Fibroblast of lung (primary cell): ENCODE measurements at regions not wholly inside any gene's neighbourhood (a gene's known extent, or its start where the extent isn't known, plus 50 kb on each side); places are given as distances from the start of the nearest gene placed in this dataset.
"Not testable (repeated sequence)": the region's sequence is repeated elsewhere in the genome, so short reads cannot be mapped to it uniquely, and the experiment has no call there.

ENCODE experiments used
- DNase-seq, 2 donors: peaks; one replicate each; pipeline versions ENCODE4 v3.0.0 to v3.0.0-alpha.2; 2010; ENCODE audit warnings: low read depth in 2 of 2
- H2AFZ ChIP-seq: 2 replicates; pipeline ENCODE4 v1.5.1; 2012; ENCODE audit warnings: low read length, control low read depth, inconsistent platforms
- H3K27ac ChIP-seq: 2 replicates; pipeline ENCODE4 v1.5.1; 2011; ENCODE audit warnings: low read length, control low read depth; ENCODE audit not compliant: insufficient read depth
- H3K27me3 ChIP-seq: 2 replicates; pipeline ENCODE4 v1.5.1; 2011; ENCODE audit warnings: mild to moderate bottlenecking, low read length; ENCODE audit not compliant: control insufficient read depth, insufficient read depth
- H3K36me3 ChIP-seq: 2 replicates; pipeline ENCODE4 v1.5.1; 2011; ENCODE audit warnings: low read length; ENCODE audit not compliant: control insufficient read depth, insufficient read depth
- H3K4me1 ChIP-seq: 2 replicates; pipeline ENCODE4 v1.5.1; 2011; ENCODE audit warnings: low read length; ENCODE audit not compliant: control insufficient read depth, insufficient read depth; ENCODE audit errors: extremely low read depth
- H3K4me2 ChIP-seq: 2 replicates; pipeline ENCODE4 v1.5.1; 2011; ENCODE audit warnings: low read length, control low read depth; ENCODE audit not compliant: insufficient read depth; ENCODE audit errors: extremely low read depth
- H3K4me3 ChIP-seq, 4 experiments: fragments of 200-600 bp in 1 of 4; sonication (generic) in 1 of 4; replicated peaks in 1 of 4; 2 replicates each; pipeline ENCODE4 v1.5.1; 2011 to 2016; ENCODE audit warnings: low read length in 4 of 4, low read depth in 3 of 4, mild to moderate bottlenecking in 3 of 4, control low read depth in 2 of 4, inconsistent platforms in 1 of 4, mixed read lengths in 1 of 4; ENCODE audit not compliant: insufficient read depth in 1 of 4; ENCODE audit errors: control extremely low read depth in 1 of 4
- H3K79me2 ChIP-seq: 2 replicates; pipeline ENCODE4 v1.5.1; 2012; ENCODE audit warnings: mild to moderate bottlenecking, low read length, inconsistent platforms; ENCODE audit not compliant: control insufficient read depth, insufficient read depth
- H3K9ac ChIP-seq: 2 replicates; pipeline ENCODE4 v1.5.1; 2011; ENCODE audit warnings: mild to moderate bottlenecking, low read length, control low read depth; ENCODE audit not compliant: insufficient read depth
- H3K9me3 ChIP-seq: 2 replicates; pipeline ENCODE4 v1.5.1; 2012; ENCODE audit warnings: low read depth, low read length; ENCODE audit not compliant: control insufficient read depth, insufficient read depth
- H4K20me1 ChIP-seq: 2 replicates; pipeline ENCODE4 v1.5.1; 2011; ENCODE audit warnings: low read length; ENCODE audit not compliant: control insufficient read depth, insufficient read depth; ENCODE audit errors: extremely low read depth
- CTCF ChIP-seq, 2 donors: IDR thresholded peaks in 1 of 2; conservative IDR thresholded peaks in 1 of 2; 1 replicate in 1 of 2; 2 replicates in 1 of 2; pipeline ENCODE4 v1.5.1; 2011 to 2012; ENCODE audit warnings: low read length in 2 of 2, control low read depth in 1 of 2, inconsistent platforms in 1 of 2, low read depth in 1 of 2, mild to moderate bottlenecking in 1 of 2
- EZH2 ChIP-seq: IDR thresholded peaks from 2 replicates; pipeline ENCODE4 v1.5.1; 2012; ENCODE audit warnings: low read length, control low read depth, mild to moderate bottlenecking; ENCODE audit errors: missing control alignments

GRCh38 chr15:20280933-20281463, 260.6 kb downstream of the GOLGA6L6 start:
- no peak overlapping the region for H3K4me2 ChIP-seq
- no peak overlapping the region for H3K4me3 ChIP-seq
- peaks cover 6% of the 10 kb centered on the region for H3K9me3 ChIP-seq

GRCh38 chr15:20280141-20280932, 261.3 kb downstream of the GOLGA6L6 start:
- DNase-seq, H2AFZ ChIP-seq, H3K36me3 ChIP-seq, H4K20me1 ChIP-seq, H3K9me3 ChIP-seq, H3K27ac ChIP-seq, H3K4me2 ChIP-seq, H3K4me1 ChIP-seq, H3K9ac ChIP-seq, H3K79me2 ChIP-seq, H3K4me3 ChIP-seq, H3K27me3 ChIP-seq: not testable (repeated sequence)

More at GRCh38 chr15:20280933-20281463, 260.6 kb downstream of the GOLGA6L6 start:
- Histone ChIP-seq H3K79me2 (no peaks in the 10 kb centered on the region), H4K20me1 (no peaks in the 10 kb centered on the region), H3K9ac (no peak overlapping the region), H3K4me1 (no peaks in the 10 kb centered on the region), H3K36me3 (no peaks in the 10 kb centered on the region), H3K27ac (no peak overlapping the region), H3K27me3 (no peaks in the 10 kb centered on the region), H2AFZ (no peak overlapping the region)
- DNase-seq: no peak
- TF ChIP-seq EZH2 (no peak), CTCF (conservative IDR thresholded peaks at IDR 0.05 in 1 of 2, IDR thresholded peaks at IDR 0.05 in 1 of 2; ENCODE audit: low read depth in 1 of 2, low read length in 2 of 2) (no peak)

GRCh38 chr15:20279056-20279455, 262.5 kb downstream of the GOLGA6L6 start:
- not testable (repeated sequence) for H3K4me3 ChIP-seq, H3K9me3 ChIP-seq

GRCh38 chr15:20278376-20278775, 263.2 kb downstream of the GOLGA6L6 start:
- not testable (repeated sequence) for H3K4me3 ChIP-seq, H3K4me2 ChIP-seq, H3K9ac ChIP-seq, DNase-seq, H3K9me3 ChIP-seq, H2AFZ ChIP-seq, H3K36me3 ChIP-seq, H3K4me1 ChIP-seq, H3K79me2 ChIP-seq, H3K27me3 ChIP-seq, H3K27ac ChIP-seq, H4K20me1 ChIP-seq

More at GRCh38 chr15:20279056-20279455, 262.5 kb downstream of the GOLGA6L6 start:
- H3K4me1 ChIP-seq, H3K36me3 ChIP-seq, H3K27me3 ChIP-seq, H3K79me2 ChIP-seq, H3K27ac ChIP-seq, DNase-seq, H3K9ac ChIP-seq, H2AFZ ChIP-seq, H4K20me1 ChIP-seq, H3K4me2 ChIP-seq: not testable (repeated sequence)

GRCh38 chr15:20277451-20277850, 264.1 kb downstream of the GOLGA6L6 start:
- H3K27me3 ChIP-seq, H3K9ac ChIP-seq, H3K36me3 ChIP-seq, H3K4me1 ChIP-seq, H3K27ac ChIP-seq, H4K20me1 ChIP-seq, H3K79me2 ChIP-seq, DNase-seq, H3K4me2 ChIP-seq, H2AFZ ChIP-seq, H3K4me3 ChIP-seq: not testable (repeated sequence)
- peaks cover 11% of the 10 kb centered on the region for H3K9me3 ChIP-seq
